Heart right ventricle (tissue), 16 donors: ENCODE measurements at regions not wholly inside any gene's neighbourhood (a gene's known extent, or its start where the extent isn't known, plus 50 kb on each side); places are given as distances from the start of the nearest gene placed in this dataset.

Experiments used
- ATAC-seq, 8 donors: fragments of 200-7000 bp; cut with Tn5 transposase; one replicate each; pipeline ENCODE4 v1.9.1; 2020; ENCODE audit warnings: mild to moderate bottlenecking in 8 of 8, moderate library complexity in 8 of 8, moderate number of reproducible peaks in 1 of 8
- DNase-seq, 2 donors: peaks; one replicate each; pipeline ENCODE4 v3.0.0-alpha.2; 2020
- H3K27ac ChIP-seq, 10 donors: fragments of 200-600 bp; sonication (generic) in 2 of 10; one replicate each; pipeline versions ENCODE4 v1.5.0 to v1.8.0; 2020 to 2022; ENCODE audit warnings: mild to moderate bottlenecking in 3 of 10
- H3K27me3 ChIP-seq, 7 donors: fragments of 200-600 bp; one replicate each; pipeline ENCODE4 v1.8.0; 2021 to 2022; ENCODE audit warnings: mild to moderate bottlenecking in 2 of 7
- H3K36me3 ChIP-seq, 9 donors: fragments of 200-600 bp; sonication (generic) in 1 of 9; one replicate each; pipeline versions ENCODE4 v1.5.0 to v1.8.0; 2020 to 2022; ENCODE audit warnings: mild to moderate bottlenecking in 2 of 9
- H3K4me1 ChIP-seq, 9 donors: fragments of 200-600 bp; sonication (generic) in 1 of 9; one replicate each; pipeline versions ENCODE4 v1.5.0 to v1.8.0; 2020 to 2022; ENCODE audit warnings: mild to moderate bottlenecking in 4 of 9
- H3K4me3 ChIP-seq, 10 donors: fragments of 200-600 bp; sonication (generic) in 2 of 10; one replicate each; pipeline versions ENCODE4 v1.5.0 to v1.8.0; 2020 to 2022; ENCODE audit warnings: mild to moderate bottlenecking in 7 of 10, moderate library complexity in 2 of 10
- H3K9me3 ChIP-seq, 11 donors: fragments of 200-600 bp in 10 of 11; sonication (generic) in 2 of 11; one replicate each; pipeline versions ENCODE4 v1.5.0 to v1.8.0; 2013 to 2022; ENCODE audit warnings: mild to moderate bottlenecking in 2 of 11, control low read depth in 1 of 11, moderate library complexity in 1 of 11
- CTCF ChIP-seq, 9 donors: fragments of 200-600 bp; sonication (generic) in 2 of 9; IDR thresholded peaks; one replicate each; pipeline versions ENCODE4 v1.5.0 to v1.8.0; 2021 to 2022; ENCODE audit warnings: antibody characterized with exemption in 9 of 9, mild to moderate bottlenecking in 5 of 9, moderate library complexity in 1 of 9
- WGBS, 2 donors: extraction: QIAGEN DNeasy Blood & Tissue Kit; methylation state at CpG; one replicate each; pipeline ENCODE4 v1.1.7; 2013; ENCODE audit warnings: inconsistent platforms in 1 of 2; 5-methylcytosine and 5-hydroxymethylcytosine counted together
- intact Hi-C, 10 donors: fragments of 100-400 bp; cut with DNase I; formaldehyde crosslinking; loops; one replicate each; pipeline versions ENCODE4 v1.11.1 to v1.14.2; 2022
- donor health status: Arrhythmogenic right ventricular cardiomyopathy.
- donor health status: ischemic (EF 13 %, LVEDD 7.1; RV severe dilation, severe dysfunction).
- donor health status: healthy with polysubstance abuse.
- donor health status: DM: no; HTN: yes; CAD: no.
- donor health status: DM: no; HTN: no; CAD: no.
- donor health status: ischemic (EF 25% LVEDD 6.9; RV normal size, moderate dysfunction).
- donor health status: ischemic (EF 25% LVEDD 5.7; RV mildly dilated, moderate dysfunction).
- donor health status: healthy.
- donor health status: DM: yes; HTN: yes; CAD: no.
- donor health status: Ischemic cardiomyopathy.
- donor health status: ischemic (EF 35%, LVEDD 5.7; RV mildly dilated, moderate dysfunction).
- donor health status: nonischemic (EF 11% LVEDD 7.7; RV severe dilation, severe dysfunction).
- donor health status: DM: yes; HTN: yes; CAD: no.
- donor health status: PGD.
- donor health status: ischemic (EF 29% LVEDD 5.4; RV normal size, mild dysfunction).
- donor health status: nonischemic (EF 23%, LVEDD 6.1; RV moderate dilation, normal function).

- TF ChIP-seq CTCF (IDR thresholded peaks at IDR 0.05), result no peak
- ATAC-seq (no peak), DNase-seq (no peak)
- 0% methylated on average over 1 of the region's 1 CpG for WGBS, 2 donors
- no peaks in the 10 kb centered on the region for H3K27me3 ChIP-seq
- H3K4me1 ChIP-seq, result peaks cover 0 to 16% (median 7%) of the 10 kb centered on the region in 9 donors
- no peaks in the 10 kb centered on the region for H3K36me3 ChIP-seq
- intact Hi-C loops, result loop anchor here in 1 of 10 donors (1.0 kb wide), 1 partner anchor 23 kb away; no protein-coding TSS in a partner anchor
- no peak overlapping the region for H3K4me3 ChIP-seq
- H3K9me3 ChIP-seq, result no peaks in the 10 kb centered on the region
- peak overlapping the region in 9 of 10 donors; percentile 46 to 87 (median 70) for H3K27ac ChIP-seq
Observed at GRCh38 chr13:110024645-110024980, 238.2 kb upstream of the IRS2 start.

GRCh38 chr13:110023729-110024644 lies 237.6 kb upstream of the IRS2 start:
- 18 to 22% methylated on average over 14 of the region's 14 CpGs for WGBS, 2 donors
- H3K27me3 ChIP-seq, result no peaks in the 10 kb centered on the region
- peak overlapping the region in 9 of 10 donors; percentile 46 to 87 (median 70) for H3K27ac ChIP-seq
- intact Hi-C loops, result loop anchor here in 1 of 10 donors (1.0 kb wide), 1 partner anchor 23 kb away; no protein-coding TSS in a partner anchor
- ATAC-seq (peak; percentile 67 to 98 (median 93)), DNase-seq (peak; percentile 29 to 47)
- H3K4me3 ChIP-seq, result no peak overlapping the region
- TF ChIP-seq CTCF (IDR thresholded peaks at IDR 0.05), result no peak
- no peaks in the 10 kb centered on the region for H3K9me3 ChIP-seq
- H3K4me1 ChIP-seq, result peaks cover 0 to 16% (median 7%) of the 10 kb centered on the region in 9 donors
- H3K36me3 ChIP-seq, result no peaks in the 10 kb centered on the region

DNA sequence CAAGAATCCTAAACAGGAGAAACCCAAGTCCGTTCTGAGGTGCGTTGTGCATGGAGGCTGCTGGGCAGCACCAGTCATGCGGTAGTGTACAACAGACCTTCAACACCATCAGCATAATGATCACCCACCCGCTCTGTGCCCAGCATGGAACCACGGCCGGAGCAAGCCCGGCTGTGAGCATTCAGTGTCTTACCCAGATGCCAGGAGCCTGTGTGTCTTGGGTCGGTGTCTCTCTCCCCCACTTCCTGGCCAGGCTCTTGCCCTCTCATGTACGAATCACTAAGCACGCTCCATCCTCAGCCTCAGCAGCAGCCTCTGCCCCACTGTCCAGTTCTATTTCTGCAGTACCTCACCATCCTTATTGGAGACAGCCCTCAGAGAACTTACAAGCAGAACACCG lies 231.6 kb upstream of the IRS2 start:
- Histone ChIP-seq H3K4me1 (peaks cover 0 to 6% (median 0%) of the 10 kb centered on the region in 9 donors), H3K27me3 (no peaks in the 10 kb centered on the region), H3K27ac (no peak overlapping the region), H3K9me3 (no peaks in the 10 kb centered on the region), H3K4me3 (no peak overlapping the region), H3K36me3 (no peaks in the 10 kb centered on the region)
- intact Hi-C loops, result no loop called here
- TF ChIP-seq CTCF (IDR thresholded peaks at IDR 0.05), result no peak
- 82 to 86% methylated on average over 11 of the region's 11 CpGs for WGBS, 2 donors
- DNase-seq, result no peak
- peak in 1 of 8 donors; percentile 28 for ATAC-seq

GRCh38 chr13:110017379-110017778 lies 231.0 kb upstream of the IRS2 start:
- DNase-seq, result no peak
- H3K4me1 ChIP-seq, result peaks cover 0 to 6% (median 0%) of the 10 kb centered on the region in 9 donors

More at GRCh38 chr13:110017379-110017778, 231.0 kb upstream of the IRS2 start:
- intact Hi-C loops, result no loop called here
- no peaks in the 10 kb centered on the region for H3K9me3 ChIP-seq
- no peaks in the 10 kb centered on the region for H3K27me3 ChIP-seq
- WGBS, 2 donors, result 50 to 56% methylated on average over 7 of the region's 7 CpGs
- H3K27ac ChIP-seq, result no peak overlapping the region
- TF ChIP-seq CTCF (IDR thresholded peaks at IDR 0.05), result no peak
- ATAC-seq, result peak in 3 of 8 donors; percentile 32 to 51 (median 42)
- no peaks in the 10 kb centered on the region for H3K36me3 ChIP-seq
- H3K4me3 ChIP-seq, result no peak overlapping the region
